GM23338 (cell line): ENCODE measurements at regions not wholly inside any gene's neighbourhood (a gene's known extent, or its start where the extent isn't known, plus 50 kb on each side); places are given as distances from the start of the nearest gene placed in this dataset.

Experiments
- ATAC-seq: fragments of 200-7000 bp; cut with Tn5 transposase; 3 replicates; pipeline ENCODE4 v1.9.1; 2020
- DNase-seq: peaks from one replicate; pipeline ENCODE4 v3.0.0-alpha.2; 2015; ENCODE audit warnings: low spot score
- H2AFZ ChIP-seq: fragments of 200-600 bp; sonication (generic); 2 replicates; pipeline ENCODE4 v1.8.0; 2016; ENCODE audit warnings: antibody characterized with exemption, mild to moderate bottlenecking, moderate library complexity
- H3F3A ChIP-seq: fragments of 200-600 bp; sonication (generic); replicated peaks from 2 replicates; pipeline ENCODE4 v1.8.0; 2017; ENCODE audit warnings: antibody characterized with exemption, mixed run types, low read depth
- H3K27ac ChIP-seq: fragments of 200-600 bp; sonication (generic); 2 replicates; pipeline ENCODE4 v1.6.1; 2016; ENCODE audit warnings: low read depth
- H3K27me3 ChIP-seq: fragments of 200-600 bp; sonication (generic); 2 replicates; pipeline ENCODE4 v1.8.0; 2016; ENCODE audit warnings: mild to moderate bottlenecking, mixed run types, moderate library complexity; ENCODE audit not compliant: insufficient read depth
- H3K36me3 ChIP-seq: fragments of 200-600 bp; sonication (generic); 2 replicates; pipeline ENCODE4 v1.8.0; 2016; ENCODE audit warnings: mild to moderate bottlenecking; ENCODE audit not compliant: insufficient read depth
- H3K4me1 ChIP-seq: fragments of 200-600 bp; sonication (generic); 2 replicates; pipeline ENCODE4 v1.8.0; 2016; ENCODE audit warnings: mild to moderate bottlenecking, moderate library complexity; ENCODE audit not compliant: insufficient read depth
- H3K4me2 ChIP-seq: fragments of 200-600 bp; sonication (generic); 2 replicates; pipeline ENCODE4 v1.7.1; 2017; ENCODE audit warnings: mixed run types
- H3K4me3 ChIP-seq: fragments of 200-600 bp; sonication (generic); 2 replicates; pipeline ENCODE4 v1.6.1; 2016; ENCODE audit warnings: mixed run types
- H3K79me2 ChIP-seq: fragments of 200-600 bp; sonication (generic); replicated peaks from 2 replicates; pipeline ENCODE4 v1.8.0; 2017; ENCODE audit warnings: mild to moderate bottlenecking; ENCODE audit not compliant: insufficient read depth
- H3K9me2 ChIP-seq: fragments of 200-600 bp; sonication (generic); 2 replicates; pipeline ENCODE4 v1.8.0; 2017; ENCODE audit not compliant: insufficient read depth
- H4K20me1 ChIP-seq: fragments of 200-600 bp; sonication (generic); replicated peaks from 2 replicates; pipeline ENCODE4 v1.8.0; 2017; ENCODE audit warnings: mild to moderate bottlenecking; ENCODE audit not compliant: insufficient read depth
- H3K27ac Mint-ChIP-seq: 2 replicates; pipeline ENCODE4 v1.8.0; 2020; ENCODE audit warnings: inconsistent platforms, mild to moderate bottlenecking, moderate library complexity, mixed read lengths
- H3K27me3 Mint-ChIP-seq: 3 replicates; pipeline ENCODE4 v1.8.0; 2022; ENCODE audit warnings: low read depth, mild to moderate bottlenecking, moderate library complexity, mixed read lengths, inconsistent platforms; ENCODE audit not compliant: insufficient read depth, poor library complexity
- H3K36me3 Mint-ChIP-seq: 3 replicates; pipeline ENCODE4 v1.8.0; 2021; ENCODE audit warnings: low read depth, mild to moderate bottlenecking, inconsistent platforms, moderate library complexity, mixed read lengths
- H3K4me1 Mint-ChIP-seq: 3 replicates; pipeline ENCODE4 v1.8.0; 2020; ENCODE audit warnings: mild to moderate bottlenecking, inconsistent platforms, mixed read lengths
- H3K4me3 Mint-ChIP-seq: 3 replicates; pipeline ENCODE4 v1.8.0; 2021; ENCODE audit warnings: moderate library complexity, mild to moderate bottlenecking, inconsistent platforms, mixed read lengths
- H3K9me3 Mint-ChIP-seq: 3 replicates; pipeline ENCODE4 v1.8.0; 2020; ENCODE audit warnings: moderate library complexity, mild to moderate bottlenecking, inconsistent platforms, mixed read lengths
- CTCF ChIP-seq, 2 experiments: fragments of 200-600 bp in 1 of 2; sonication (generic) in 1 of 2; conservative IDR thresholded peaks; 2 replicates each; pipeline versions ENCODE4 v1.5.1 to v1.6.1; 2016 to 2017; ENCODE audit warnings: antibody characterized with exemption in 2 of 2, low read depth in 2 of 2, mild to moderate bottlenecking in 2 of 2, moderate library complexity in 1 of 2
- ETS1 ChIP-seq: IDR thresholded peaks from 2 replicates; pipeline ENCODE4 v1.6.1; 2016; ENCODE audit warnings: antibody characterized with exemption
- EZH2 ChIP-seq: fragments of 200-600 bp; sonication (generic); IDR thresholded peaks from one replicate; pipeline ENCODE4 v1.8.0; 2017; ENCODE audit warnings: antibody characterized with exemption, mild to moderate bottlenecking, low read depth; ENCODE audit not compliant: unreplicated experiment
- EZH2phosphoT487 ChIP-seq: fragments of 200-600 bp; sonication (generic); IDR thresholded peaks from one replicate; pipeline ENCODE4 v1.8.1; 2018; ENCODE audit warnings: antibody characterized with exemption; ENCODE audit not compliant: unreplicated experiment
- JUNB ChIP-seq: IDR thresholded peaks from one replicate; pipeline ENCODE4 v1.6.1; 2016; ENCODE audit warnings: antibody characterized with exemption; ENCODE audit not compliant: unreplicated experiment
- POLR2AphosphoS5 ChIP-seq: IDR thresholded peaks from 2 replicates; pipeline ENCODE4 v1.6.1; 2016; ENCODE audit warnings: antibody characterized with exemption, low read depth
- STAT1 ChIP-seq: IDR thresholded peaks from one replicate; pipeline ENCODE4 v1.6.1; 2016; ENCODE audit warnings: antibody characterized with exemption; ENCODE audit not compliant: unreplicated experiment
- ZNF114 ChIP-seq: fragments of 250-450 bp; sonication (Bioruptor Pico); IDR thresholded peaks from 2 replicates; pipeline ENCODE4 v1.5.0; 2020; ENCODE audit warnings: mild to moderate bottlenecking, moderate library complexity
- ZNF331 ChIP-seq: fragments of 250-450 bp; sonication (Bioruptor Pico); IDR thresholded peaks from 2 replicates; pipeline ENCODE4 v1.5.0; 2020; ENCODE audit warnings: low read depth, mild to moderate bottlenecking, moderate library complexity
- ZNF462 ChIP-seq: fragments of 250-450 bp; sonication (Bioruptor Pico); IDR thresholded peaks from 2 replicates; pipeline ENCODE4 v1.5.0; 2020; ENCODE audit warnings: mild to moderate bottlenecking, moderate library complexity

- Histone ChIP-seq H3K9me2 (0 out of 2 replicates have a peak, but pooled peaks cover 9% of the 10 kb centered on the region), H3K27me3 (no peaks in the 10 kb centered on the region), H3K27ac (no peak overlapping the region), H3K36me3 (no peaks in the 10 kb centered on the region), H3K4me2 (no peak overlapping the region), H3F3A (no peaks in the 10 kb centered on the region), H3K79me2 (no peaks in the 10 kb centered on the region), H4K20me1 (no peaks in the 10 kb centered on the region), H3K4me3 (no peak overlapping the region), H3K4me1 (no peaks in the 10 kb centered on the region), H2AFZ (no peak overlapping the region)
- ATAC-seq (no peak), DNase-seq (no peak)
- TF ChIP-seq EZH2 (no peak), EZH2phosphoT487 (no peak), JUNB (no peak), STAT1 (no peak), ZNF331 (no peak), POLR2AphosphoS5 (no peak)
- no peak overlapping the region for H3K27ac Mint-ChIP-seq
- H3K27me3 Mint-ChIP-seq, result no peaks in the 10 kb centered on the region
- H3K4me1 Mint-ChIP-seq, result no peaks in the 10 kb centered on the region
- H3K9me3 Mint-ChIP-seq, result no peaks in the 10 kb centered on the region
- no peak overlapping the region for H3K4me3 Mint-ChIP-seq
- H3K36me3 Mint-ChIP-seq, result no peaks in the 10 kb centered on the region
Observed at GRCh38 chr3:36648241-36649034, 115.9 kb downstream of the DCLK3 start.

GRCh38 chr3:36647423-36647853, 116.9 kb downstream of the DCLK3 start:
- Histone ChIP-seq H3K27ac (no peak overlapping the region), H3K4me3 (no peak overlapping the region), H3K36me3 (no peaks in the 10 kb centered on the region), H3K4me2 (no peak overlapping the region), H3K79me2 (no peaks in the 10 kb centered on the region), H3K27me3 (no peaks in the 10 kb centered on the region), H3K4me1 (no peaks in the 10 kb centered on the region), H4K20me1 (no peaks in the 10 kb centered on the region), H3F3A (no peaks in the 10 kb centered on the region), H3K9me2 (0 out of 2 replicates have a peak, but pooled peaks cover 3% of the 10 kb centered on the region), H2AFZ (no peak overlapping the region)
- Mint-ChIP-seq H3K27ac (no peak overlapping the region), H3K9me3 (no peaks in the 10 kb centered on the region), H3K4me1 (peaks cover 2% of the 10 kb centered on the region; the same call in 1 of the 3 replicates), H3K36me3 (no peaks in the 10 kb centered on the region), H3K4me3 (no peak overlapping the region), H3K27me3 (no peaks in the 10 kb centered on the region)
- ATAC-seq (no peak), DNase-seq (no peak)
- no peak for TF ChIP-seq ETS1
- no peak for TF ChIP-seq CTCF (conservative IDR thresholded peaks at IDR 0.05; ENCODE audit: low read depth in 2 of 2)
- TF ChIP-seq ZNF114, result no peak
- no peak for TF ChIP-seq ZNF462 (CRISPR knock-in tag)
- no peak for TF ChIP-seq STAT1
